ENCODE measurements at regions not wholly inside any gene's neighbourhood (a gene's known extent, or its start where the extent isn't known, plus 50 kb on each side); places are given as distances from the start of the nearest gene placed in this dataset.
A peak's percentile ranks its signal among the peaks of the same experiment; 100 is the strongest.
"Not testable (repeated sequence)": the region's sequence is repeated elsewhere in the genome, so short reads cannot be mapped to it uniquely, and the experiment has no call there.

GRCh38 chr4:123675567-123675966, 279.0 kb downstream of the SPRY1 start:
- no peak for DNase-seq

- no peak for DNase-seq
Observed at GRCh38 chr4:123676071-123676889, 279.7 kb downstream of the SPRY1 start.

GRCh38 chr4:123676890-123677229, 280.3 kb downstream of the SPRY1 start:
- DNase-seq, result no peak

GRCh38 chr4:123682931-123683330, 286.3 kb downstream of the SPRY1 start:
- DNase-seq, result no peak

GRCh38 chr4:123684937-123685336, 288.3 kb downstream of the SPRY1 start:
- DNase-seq, result not testable (repeated sequence)

- not testable (repeated sequence) for DNase-seq
Observed at GRCh38 chr4:123695531-123695930, 298.9 kb downstream of the SPRY1 start.

- peak in 1 of 4 experiments; percentile 2 for DNase-seq
Observed at GRCh38 chr4:123696687-123697086, 300.1 kb downstream of the SPRY1 start.

- no peak for DNase-seq
Observed at GRCh38 chr4:123698556-123698955, 302.0 kb downstream of the SPRY1 start.

GRCh38 chr4:123699880-123700771, 303.5 kb downstream of the SPRY1 start:
- no peak for DNase-seq

- DNase-seq, result no peak
Observed at GRCh38 chr4:123701131-123701575, 304.6 kb downstream of the SPRY1 start.

GRCh38 chr4:123705419-123705818, 308.8 kb downstream of the SPRY1 start:
- DNase-seq, result no peak

- DNase-seq, result no peak
Observed at GRCh38 chr4:123706973-123707372, 310.4 kb downstream of the SPRY1 start.

GRCh38 chr4:123708902-123709301, 312.3 kb downstream of the SPRY1 start:
- DNase-seq, result no peak

GRCh38 chr4:123709336-123709735, 312.7 kb downstream of the SPRY1 start:
- no peak for DNase-seq

- peak in 1 of 4 experiments; percentile 7 for DNase-seq
Observed at GRCh38 chr4:123731035-123731434, 334.4 kb downstream of the SPRY1 start.

GRCh38 chr4:123737156-123737555, 340.6 kb downstream of the SPRY1 start:
- DNase-seq, result no peak

GRCh38 chr4:123739806-123740205, 343.2 kb downstream of the SPRY1 start:
- DNase-seq, result no peak

GRCh38 chr4:123740236-123740635, 343.6 kb downstream of the SPRY1 start:
- DNase-seq, result no peak

GRCh38 chr4:123741906-123742305, 345.3 kb downstream of the SPRY1 start:
- peak in 3 of 4 experiments; percentile 2 to 36 (median 32) for DNase-seq

- DNase-seq, result no peak
Observed at GRCh38 chr4:123743848-123744247, 347.3 kb downstream of the SPRY1 start.

- peak in 3 of 4 experiments; percentile 21 to 29 (median 25) for DNase-seq
Observed at GRCh38 chr4:123744664-123745290, 348.2 kb downstream of the SPRY1 start.

- peak in 2 of 4 experiments; percentile 21 to 26 for DNase-seq
Observed at GRCh38 chr4:123747016-123747415, 350.4 kb downstream of the SPRY1 start.

- DNase-seq, result peak in 3 of 4 experiments; percentile 3 to 17 (median 14)
Observed at GRCh38 chr4:123748806-123749205, 352.2 kb downstream of the SPRY1 start.

Data from suppressor macrophage (primary cell).